SH-SY5Y (cell line): ENCODE measurements at regions not wholly inside any gene's neighbourhood (a gene's known extent, or its start where the extent isn't known, plus 50 kb on each side); places are given as distances from the start of the nearest gene placed in this dataset.

Experiments used
- GATA2 ChIP-seq: IDR thresholded peaks from 2 replicates; pipeline ENCODE4 v1.6.1; 2011; ENCODE audit warnings: mild to moderate bottlenecking, low read depth, low read length
- GATA3 ChIP-seq: IDR thresholded peaks from 2 replicates; pipeline ENCODE4 v1.6.1; 2011; ENCODE audit warnings: low read depth, mild to moderate bottlenecking, low read length, moderate library complexity

- TF ChIP-seq GATA2, result no peak
- no peak for TF ChIP-seq GATA3
Measured at GRCh38 chr2:3025261-3025660, 352.4 kb downstream of the EIPR1 start.
